OCI-LY3 (cell line): ENCODE measurements at regions not wholly inside any gene's neighbourhood (a gene's known extent, or its start where the extent isn't known, plus 50 kb on each side); places are given as distances from the start of the nearest gene placed in this dataset.

Source experiments
- H2AFZ ChIP-seq: fragments of 200-600, 300-600 bp; shearing (Covaris generic); 2 replicates; pipeline ENCODE4 v1.6.0; 2014; ENCODE audit warnings: antibody characterized with exemption, low read depth, low read length
- H3K27ac ChIP-seq: fragments of 200-600, 300-600 bp; sonication (generic); 2 replicates; pipeline ENCODE4 v1.5.1; 2014; ENCODE audit warnings: mild to moderate bottlenecking, low read length, moderate library complexity, mixed read lengths
- H3K27me3 ChIP-seq: fragments of 200-600, 300-600 bp; sonication (generic); 2 replicates; pipeline ENCODE4 v1.6.1; 2014; ENCODE audit warnings: low read depth, low read length, mixed read lengths
- H3K36me3 ChIP-seq: fragments of 200-600, 300-600 bp; sonication (generic); replicated peaks from 2 replicates; pipeline ENCODE3; 2014; ENCODE audit warnings: low read depth, low read length, mixed read lengths
- H3K4me1 ChIP-seq: fragments of 300-600, 200-600 bp; sonication (generic); 2 replicates; pipeline ENCODE4 v1.6.1; 2014; ENCODE audit warnings: low read length, mixed read lengths
- H3K4me2 ChIP-seq: fragments of 200-600, 300-600 bp; sonication (generic); 2 replicates; pipeline ENCODE4 v1.6.1; 2014; ENCODE audit warnings: low read length, mixed read lengths
- H3K4me3 ChIP-seq: fragments of 300-600, 200-600 bp; sonication (generic); 2 replicates; pipeline ENCODE4 v1.5.1; 2014; ENCODE audit warnings: antibody characterized with exemption, mild to moderate bottlenecking, low read length, moderate library complexity
- H3K79me2 ChIP-seq: fragments of 300-600, 200-600 bp; shearing (Covaris generic); 2 replicates; pipeline ENCODE4 v1.6.1; 2014; ENCODE audit warnings: mild to moderate bottlenecking, low read length, mixed read lengths
- H3K9ac ChIP-seq: fragments of 300-600, 200-600 bp; shearing (Covaris generic); 2 replicates; pipeline ENCODE4 v1.6.0; 2014; ENCODE audit warnings: mild to moderate bottlenecking, low read length, moderate library complexity
- H3K9me3 ChIP-seq: fragments of 200-600, 300-600 bp; shearing (Covaris generic); 2 replicates; pipeline ENCODE4 v1.6.1; 2014; ENCODE audit warnings: low read length, mixed read lengths; ENCODE audit not compliant: insufficient read depth
- H4K20me1 ChIP-seq: fragments of 200-600, 300-600 bp; sonication (generic); 2 replicates; pipeline ENCODE4 v1.6.1; 2016; ENCODE audit warnings: low read length, mixed read lengths; ENCODE audit not compliant: insufficient read depth
- EZH2phosphoT487 ChIP-seq: fragments of 200-600 bp; shearing (Covaris generic); IDR thresholded peaks from 2 replicates; pipeline ENCODE4 v1.6.1; 2018; ENCODE audit warnings: antibody characterized with exemption, mixed run types, low read depth
- TF ChIP-seq, protein P1 (sequence below): fragments of 200-600, 300-600 bp; sonication (generic); IDR thresholded peaks from 2 replicates; pipeline ENCODE4 v1.5.1; 2014; ENCODE audit warnings: antibody characterized with exemption, low read length, low read depth

- H3K27ac ChIP-seq: no peak overlapping the region
- no peak for TF ChIP-seq EZH2phosphoT487
- TF ChIP-seq, protein P1, sequence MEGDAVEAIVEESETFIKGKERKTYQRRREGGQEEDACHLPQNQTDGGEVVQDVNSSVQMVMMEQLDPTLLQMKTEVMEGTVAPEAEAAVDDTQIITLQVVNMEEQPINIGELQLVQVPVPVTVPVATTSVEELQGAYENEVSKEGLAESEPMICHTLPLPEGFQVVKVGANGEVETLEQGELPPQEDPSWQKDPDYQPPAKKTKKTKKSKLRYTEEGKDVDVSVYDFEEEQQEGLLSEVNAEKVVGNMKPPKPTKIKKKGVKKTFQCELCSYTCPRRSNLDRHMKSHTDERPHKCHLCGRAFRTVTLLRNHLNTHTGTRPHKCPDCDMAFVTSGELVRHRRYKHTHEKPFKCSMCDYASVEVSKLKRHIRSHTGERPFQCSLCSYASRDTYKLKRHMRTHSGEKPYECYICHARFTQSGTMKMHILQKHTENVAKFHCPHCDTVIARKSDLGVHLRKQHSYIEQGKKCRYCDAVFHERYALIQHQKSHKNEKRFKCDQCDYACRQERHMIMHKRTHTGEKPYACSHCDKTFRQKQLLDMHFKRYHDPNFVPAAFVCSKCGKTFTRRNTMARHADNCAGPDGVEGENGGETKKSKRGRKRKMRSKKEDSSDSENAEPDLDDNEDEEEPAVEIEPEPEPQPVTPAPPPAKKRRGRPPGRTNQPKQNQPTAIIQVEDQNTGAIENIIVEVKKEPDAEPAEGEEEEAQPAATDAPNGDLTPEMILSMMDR: no peak
Measured at GRCh38 chr5:103353581-103353980, 95.0 kb downstream of the MACIR start.

DNA sequence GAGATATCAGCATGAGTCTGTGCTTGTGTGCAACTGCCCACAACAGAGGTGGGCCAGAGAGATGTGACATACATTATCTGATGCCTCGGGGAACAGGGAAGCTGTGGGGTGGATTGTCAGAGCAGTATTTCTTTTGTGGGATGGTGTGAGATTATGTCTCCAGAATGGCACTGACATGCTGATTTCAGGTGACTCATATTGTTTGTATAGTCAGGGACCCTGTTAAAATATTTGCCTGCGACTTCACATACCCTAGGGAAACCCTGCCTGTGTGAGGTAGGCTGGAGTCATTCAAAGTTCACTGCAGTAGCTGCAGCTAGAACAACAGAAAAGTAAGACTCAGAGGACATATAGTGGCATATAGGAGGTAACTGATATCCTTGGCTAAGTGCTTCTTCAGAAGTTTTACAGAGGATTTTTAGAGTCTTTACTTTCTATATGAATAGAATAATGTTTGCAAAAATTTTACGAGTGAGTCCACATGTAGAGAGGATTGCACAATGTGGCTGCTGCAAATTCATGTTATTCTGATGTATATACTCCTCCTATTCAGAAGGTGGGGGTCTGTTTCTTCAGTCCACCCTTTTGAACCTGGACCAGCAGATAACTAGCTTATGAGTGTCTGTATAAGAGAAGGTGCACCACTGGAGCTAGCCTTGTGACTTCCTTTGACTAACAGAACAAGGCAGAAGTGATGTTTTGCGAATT, 89.3 kb downstream of the MACIR start:
- Histone ChIP-seq H3K79me2 (no peaks in the 10 kb centered on the region), H3K9ac (no peak overlapping the region), H4K20me1 (no peaks in the 10 kb centered on the region), H3K4me2 (no peak overlapping the region), H2AFZ (no peak overlapping the region), H3K9me3 (no peaks in the 10 kb centered on the region), H3K36me3 (no peaks in the 10 kb centered on the region), H3K27me3 (no peaks in the 10 kb centered on the region), H3K27ac (no peak overlapping the region), H3K4me3 (no peak overlapping the region), H3K4me1 (peaks cover 3% of the 10 kb centered on the region; the same call in 1 of the 2 replicates)
- TF ChIP-seq, protein P1: no peak
- TF ChIP-seq EZH2phosphoT487: no peak

More at GRCh38 chr5:103353581-103353980, 95.0 kb downstream of the MACIR start:
- Histone ChIP-seq H3K79me2 (no peaks in the 10 kb centered on the region), H3K4me2 (no peak overlapping the region), H3K4me1 (0 out of 2 replicates have a peak, but pooled peaks cover 6% of the 10 kb centered on the region), H3K9me3 (no peaks in the 10 kb centered on the region), H3K27me3 (no peaks in the 10 kb centered on the region), H3K9ac (no peak overlapping the region), H3K4me3 (no peak overlapping the region), H4K20me1 (no peaks in the 10 kb centered on the region), H3K36me3 (no peaks in the 10 kb centered on the region), H2AFZ (no peak overlapping the region)

DNA sequence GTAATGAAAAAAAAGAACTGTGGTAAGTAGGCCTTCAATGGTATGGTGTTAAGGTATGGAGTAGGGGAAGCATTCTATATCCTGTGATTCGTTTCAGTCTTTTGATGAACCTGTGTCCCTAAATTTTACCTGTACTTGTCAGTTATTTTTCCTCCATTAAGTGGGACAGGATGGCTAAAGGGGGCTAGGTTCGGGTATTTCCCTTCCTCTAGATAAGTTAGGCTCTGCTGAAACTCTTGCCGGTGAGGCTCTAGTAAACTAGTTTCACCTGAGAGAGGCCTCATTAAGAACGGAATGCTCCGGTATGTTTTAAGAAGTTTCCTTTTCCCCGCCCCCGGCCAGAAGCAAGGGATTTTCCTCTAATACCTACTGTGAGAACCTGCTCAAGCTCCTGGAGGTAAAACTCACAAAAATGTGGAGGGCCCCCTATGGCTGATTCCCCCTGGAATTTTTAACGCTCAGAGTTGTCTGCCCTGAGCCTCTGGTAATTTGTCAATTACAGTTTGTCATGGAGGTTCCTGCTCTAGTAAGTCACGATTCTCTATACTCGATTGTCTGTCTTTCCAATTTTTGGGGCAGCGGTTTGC, 87.7 kb downstream of the MACIR start:
- no peaks in the 10 kb centered on the region for H4K20me1 ChIP-seq
- no peak for TF ChIP-seq EZH2phosphoT487
- TF ChIP-seq, protein P1: no peak

GRCh38 chr5:103345461-103345860, 86.9 kb downstream of the MACIR start:
- no peaks in the 10 kb centered on the region for H3K36me3 ChIP-seq
- no peak overlapping the region for H3K4me3 ChIP-seq
- no peaks in the 10 kb centered on the region for H3K79me2 ChIP-seq
- no peak overlapping the region for H3K4me2 ChIP-seq
- H3K9ac ChIP-seq: no peak overlapping the region
- H3K4me1 ChIP-seq: peaks cover 17% of the 10 kb centered on the region
- H3K9me3 ChIP-seq: no peaks in the 10 kb centered on the region
- H4K20me1 ChIP-seq: no peaks in the 10 kb centered on the region
- TF ChIP-seq, protein P1: no peak
- TF ChIP-seq EZH2phosphoT487: no peak
- no peak overlapping the region for H3K27ac ChIP-seq
- H2AFZ ChIP-seq: no peak overlapping the region
- H3K27me3 ChIP-seq: no peaks in the 10 kb centered on the region

More for the DNA sequence above, 87.7 kb downstream of the MACIR start:
- no peak overlapping the region for H3K4me3 ChIP-seq
- no peaks in the 10 kb centered on the region for H3K36me3 ChIP-seq
- H3K27ac ChIP-seq: no peak overlapping the region
- peaks cover 9% of the 10 kb centered on the region; the same call in 1 of the 2 replicates for H3K4me1 ChIP-seq
- no peak overlapping the region for H3K9ac ChIP-seq
- H3K9me3 ChIP-seq: no peaks in the 10 kb centered on the region
- no peak overlapping the region for H3K4me2 ChIP-seq
- H2AFZ ChIP-seq: no peak overlapping the region
- no peaks in the 10 kb centered on the region for H3K79me2 ChIP-seq
- H3K27me3 ChIP-seq: no peaks in the 10 kb centered on the region
